Posterior vena cava (tissue), 2 donors: ENCODE measurements at regions not wholly inside any gene's neighbourhood (a gene's known extent, or its start where the extent isn't known, plus 50 kb on each side); places are given as distances from the start of the nearest gene placed in this dataset.

Source experiments
- DNase-seq: peaks from one replicate; pipeline ENCODE4 v3.0.0-alpha.2; 2020; ENCODE audit warnings: low spot score
- intact Hi-C, 2 donors: fragments of 100-400 bp; cut with DNase I; formaldehyde crosslinking; loops; one replicate each; pipeline versions ENCODE4 v1.14.1 to v1.14.2; 2022 to 2023
- donor health status: DM: yes; HTN: yes; CAD: no.
- donor health status: DM: yes; HTN: yes; CAD: no.

DNA sequence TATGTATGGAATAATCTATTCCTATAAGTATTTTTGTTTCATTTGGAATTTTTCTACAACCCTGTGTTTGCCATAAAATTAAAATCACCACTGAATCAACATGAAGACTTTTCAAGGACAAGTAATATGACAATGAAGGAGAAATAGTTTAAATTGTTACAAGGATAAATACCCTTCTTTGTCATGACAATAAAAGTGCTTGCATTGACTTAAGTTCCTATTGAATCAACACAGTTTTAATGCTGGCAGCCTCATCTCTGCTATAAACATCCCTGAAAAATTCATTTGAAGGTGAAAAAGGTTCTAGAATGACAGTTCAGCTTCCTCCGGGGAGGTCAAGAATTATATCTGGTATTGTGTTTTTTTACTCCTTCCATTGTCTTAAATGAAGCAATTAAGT lies 1105.1 kb upstream of the CDH9 start:
- intact Hi-C loops, result no loop called here
- DNase-seq, result no peak

DNA sequence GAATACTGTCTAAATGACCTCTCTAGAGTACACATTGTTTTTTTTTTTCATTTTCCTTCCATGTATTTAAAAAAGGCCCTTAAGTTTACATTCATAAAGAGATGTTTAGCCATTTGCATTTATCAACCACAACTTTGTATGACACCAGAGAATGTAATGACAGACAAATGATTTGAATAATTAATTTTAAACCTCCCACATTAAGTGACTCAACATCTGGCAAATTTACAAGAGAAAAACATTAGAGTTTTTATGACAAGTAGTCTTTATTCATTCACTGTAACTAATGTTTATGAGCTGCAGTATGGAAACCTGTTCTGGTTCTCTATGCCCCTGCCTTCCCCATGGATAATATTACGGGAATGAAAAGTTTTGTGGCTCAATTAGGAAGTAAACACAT lies 1093.8 kb upstream of the CDH9 start:
- intact Hi-C loops, result no loop called here
- no peak for DNase-seq

DNA sequence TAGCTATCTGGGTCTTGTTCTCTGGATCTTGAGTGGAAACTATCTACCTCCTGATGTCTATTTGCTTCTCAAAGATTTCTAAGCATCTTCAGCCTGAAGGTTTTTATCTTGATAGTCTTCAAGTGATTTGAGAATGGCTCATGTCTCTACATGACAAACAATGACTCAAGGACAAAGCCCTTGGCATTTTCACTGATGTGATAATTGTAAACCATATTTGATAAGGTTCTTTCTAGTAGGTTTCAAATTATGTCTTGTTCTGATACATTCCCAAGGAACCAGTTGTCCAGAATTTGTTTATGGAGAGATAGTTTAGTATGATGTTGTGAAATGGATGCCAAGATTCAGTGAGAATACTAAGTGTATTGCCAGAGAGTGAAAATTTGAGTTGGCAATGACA lies 1079.3 kb upstream of the CDH9 start:
- no peak for DNase-seq
- intact Hi-C loops, result no loop called here

DNA sequence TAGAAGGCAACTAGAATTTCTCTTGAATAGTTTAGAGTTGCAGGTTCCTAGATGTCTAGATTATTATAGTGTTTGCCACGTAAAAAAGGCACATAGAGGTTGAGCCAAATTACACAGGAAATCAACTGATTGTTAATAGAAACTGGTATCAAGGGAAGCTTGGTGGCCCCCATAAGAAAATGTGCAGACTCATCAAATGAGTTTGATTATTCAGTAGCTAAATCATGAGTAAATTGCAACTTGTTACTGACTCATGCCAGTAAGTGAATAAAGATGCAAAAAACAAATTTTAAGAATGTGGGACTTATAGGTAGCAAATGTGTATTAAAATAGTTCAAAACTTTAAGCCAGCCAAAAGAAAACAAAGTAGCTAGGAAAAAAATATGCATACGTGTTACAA lies 1078.9 kb upstream of the CDH9 start:
- intact Hi-C loops, result no loop called here
- no peak for DNase-seq

DNA sequence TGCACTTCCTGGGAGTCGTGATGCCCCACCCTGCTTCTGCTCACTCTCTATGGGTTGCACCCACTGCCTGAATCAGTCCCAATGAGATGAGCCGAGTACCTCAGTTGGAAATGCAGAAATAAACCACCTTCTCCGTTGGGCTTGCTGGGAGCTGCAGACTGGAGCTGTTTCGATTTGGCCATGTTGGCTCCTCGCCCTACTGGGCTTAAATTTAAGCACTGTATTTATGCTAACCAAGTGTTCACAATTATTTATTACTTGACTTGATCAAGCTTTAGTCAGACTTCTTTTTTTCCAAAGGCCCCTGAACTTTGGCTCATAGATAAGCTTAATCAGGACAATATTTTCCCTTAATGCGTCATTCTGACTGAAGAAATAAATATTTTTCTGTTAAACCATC lies 1072.4 kb upstream of the CDH9 start:
- no peak for DNase-seq
- intact Hi-C loops, result no loop called here

DNA sequence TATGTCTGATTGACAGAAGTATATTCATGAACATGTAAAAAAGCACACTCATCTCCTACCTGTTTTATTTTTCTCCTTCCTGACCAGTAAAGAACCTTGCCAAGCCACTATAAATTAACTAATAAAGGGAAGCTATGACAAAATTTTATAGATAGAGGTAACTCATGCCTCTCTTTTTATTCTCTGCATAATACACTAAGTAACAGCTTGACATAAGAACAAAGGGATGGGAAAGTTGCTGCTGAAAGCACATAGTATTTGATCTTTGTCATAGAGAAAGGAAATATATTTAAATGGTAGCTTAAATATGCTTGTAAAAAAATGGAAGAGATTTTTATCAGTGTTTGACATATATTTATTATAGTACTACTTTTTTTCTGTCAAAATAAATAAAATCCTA lies 1065.7 kb upstream of the CDH9 start:
- no peak for DNase-seq
- intact Hi-C loops, result no loop called here

DNA sequence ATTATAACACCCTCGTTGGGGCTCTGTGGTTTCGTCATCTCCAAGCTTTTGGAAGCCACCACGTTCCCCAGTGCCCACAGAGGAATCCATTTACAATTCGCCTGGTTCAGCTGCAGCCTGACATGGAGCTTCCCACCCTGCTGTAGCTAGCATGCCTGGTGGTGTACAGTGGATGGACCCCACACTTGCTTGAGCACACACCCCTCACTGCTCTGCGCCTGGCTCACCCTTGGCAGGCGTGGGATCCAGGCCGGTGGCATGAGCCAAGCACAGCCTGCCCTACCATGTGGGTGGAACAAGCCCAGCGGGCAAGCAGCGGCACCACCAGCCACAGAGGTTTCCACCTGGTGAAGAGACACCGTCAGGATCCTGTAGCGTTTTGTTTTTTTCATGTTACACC lies 1045.7 kb upstream of the CDH9 start:
- intact Hi-C loops, result no loop called here
- no peak for DNase-seq

DNA sequence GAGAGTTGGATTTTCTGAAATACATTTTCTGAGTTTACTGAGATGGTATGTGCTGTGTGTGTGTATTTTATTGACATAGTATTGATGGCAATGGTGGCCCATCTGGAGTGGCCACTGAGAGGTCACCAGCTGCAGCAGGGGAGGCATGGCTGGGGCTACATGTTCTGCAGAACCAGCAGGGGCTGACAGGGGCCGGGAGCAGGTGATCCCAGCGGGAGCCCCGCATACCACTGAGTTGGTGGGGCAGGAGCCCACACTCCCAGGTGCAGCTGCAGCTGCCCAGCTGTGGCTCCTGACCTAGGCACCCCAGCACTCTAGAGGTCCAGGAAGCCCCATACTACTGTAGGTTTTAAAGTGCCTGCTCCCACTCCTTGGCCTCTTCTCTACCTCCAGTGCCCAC lies 1044.2 kb upstream of the CDH9 start:
- intact Hi-C loops, result no loop called here
- no peak for DNase-seq

DNA sequence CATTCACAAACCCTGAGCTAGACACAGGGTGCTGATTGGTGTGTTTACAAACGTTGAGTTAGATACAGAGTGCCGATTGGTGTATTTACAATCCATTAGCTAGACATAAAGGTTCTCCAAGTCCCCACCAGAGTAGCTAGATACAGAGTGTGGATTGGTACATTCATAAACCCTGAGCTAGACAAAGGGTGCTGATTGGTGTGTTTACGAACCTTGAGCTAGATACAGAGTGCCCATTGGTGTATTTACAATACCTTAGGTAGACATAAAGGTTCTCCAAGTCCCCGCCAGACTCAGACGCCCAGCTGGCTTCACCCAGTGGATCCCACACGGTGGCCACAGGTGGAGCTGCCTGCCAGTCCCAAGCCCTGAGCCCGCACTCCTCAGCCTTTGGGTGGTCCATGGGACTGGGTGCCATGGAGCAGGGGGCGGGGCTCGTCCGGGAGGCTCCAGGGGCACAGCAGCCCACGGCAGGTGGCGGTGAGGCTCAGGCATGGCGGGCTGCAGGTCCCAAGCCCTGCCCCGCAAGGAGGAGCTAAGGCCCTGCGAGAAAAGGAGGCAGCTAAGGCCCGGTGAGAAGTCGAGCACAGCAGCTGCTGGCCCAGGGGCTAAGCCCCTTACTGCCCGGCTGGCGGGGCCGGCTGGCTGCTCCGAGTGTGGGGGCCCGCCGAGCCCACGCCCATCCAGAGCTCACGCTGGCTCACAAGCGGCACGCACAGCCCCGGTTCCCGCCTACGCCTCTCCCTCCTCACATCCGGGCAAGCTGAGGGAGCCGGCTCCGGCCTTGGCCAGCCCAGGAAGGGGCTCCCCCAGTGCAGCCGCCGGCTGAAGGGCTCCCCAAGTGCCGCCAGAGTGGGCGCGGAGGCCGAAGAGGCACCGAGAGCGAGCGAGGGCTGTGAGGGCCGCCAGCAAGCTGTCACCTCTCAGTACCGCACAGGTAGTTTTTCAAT lies 1039.2 kb upstream of the CDH9 start:
- intact Hi-C loops, result no loop called here
- no peak for DNase-seq

DNA sequence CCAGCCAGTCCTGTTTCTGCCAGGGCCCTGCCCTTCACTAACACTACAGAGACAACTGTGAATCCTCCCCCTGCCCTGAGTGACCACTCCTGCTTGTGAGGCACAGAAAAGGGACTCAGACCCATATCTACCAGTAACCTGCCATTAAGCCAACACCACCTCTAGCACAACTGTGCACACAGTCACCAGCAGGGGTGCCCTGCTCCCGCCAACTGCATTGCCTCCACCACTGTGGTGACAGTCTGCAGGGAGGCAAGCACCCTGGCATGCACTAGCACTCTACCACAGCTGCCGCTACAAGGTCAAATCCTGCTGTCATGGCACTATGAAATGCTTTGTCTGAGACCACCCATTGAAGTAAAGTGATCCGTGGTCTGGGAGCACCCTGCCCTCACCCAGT lies 1028.5 kb upstream of the CDH9 start:
- DNase-seq, result no peak
- intact Hi-C loops, result no loop called here

DNA sequence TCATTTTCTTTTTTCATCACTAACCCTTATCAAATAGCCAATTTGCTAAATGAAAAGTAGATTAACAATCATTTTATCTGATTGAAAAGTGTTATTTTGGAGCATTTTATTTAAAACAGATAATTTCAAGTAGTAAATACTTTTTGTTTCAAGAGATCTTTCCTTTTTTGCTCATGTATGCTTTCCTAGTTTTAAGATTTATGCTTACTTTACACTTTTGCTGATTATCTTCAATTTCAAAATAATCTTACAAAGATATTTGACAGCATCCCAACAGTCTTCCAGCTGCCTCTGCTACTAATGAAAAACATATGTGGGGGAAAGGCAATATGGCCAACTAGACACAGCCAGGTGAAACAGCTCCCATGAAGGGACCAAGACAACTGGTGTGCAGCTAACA lies 1027.3 kb upstream of the CDH9 start:
- no peak for DNase-seq
- intact Hi-C loops, result no loop called here

DNA sequence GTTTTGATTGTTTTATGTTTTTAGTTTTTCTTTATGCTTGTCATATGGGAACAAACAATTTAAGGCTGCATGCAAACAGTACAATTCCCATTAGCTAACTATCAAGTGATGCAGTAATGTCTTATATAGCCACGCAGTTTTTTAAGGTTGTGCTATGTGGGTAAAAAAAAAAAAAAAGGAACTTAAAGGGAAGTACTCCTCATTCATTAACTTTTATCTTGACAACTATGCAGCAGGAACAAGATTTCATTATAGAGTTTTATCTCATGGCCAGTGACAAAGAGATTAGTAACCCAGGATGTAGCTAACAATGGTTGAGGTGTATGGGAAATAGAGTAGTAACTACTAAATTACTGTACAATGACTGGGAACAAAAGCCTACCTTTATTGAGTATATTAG lies 1008.2 kb upstream of the CDH9 start:
- intact Hi-C loops, result no loop called here

DNA sequence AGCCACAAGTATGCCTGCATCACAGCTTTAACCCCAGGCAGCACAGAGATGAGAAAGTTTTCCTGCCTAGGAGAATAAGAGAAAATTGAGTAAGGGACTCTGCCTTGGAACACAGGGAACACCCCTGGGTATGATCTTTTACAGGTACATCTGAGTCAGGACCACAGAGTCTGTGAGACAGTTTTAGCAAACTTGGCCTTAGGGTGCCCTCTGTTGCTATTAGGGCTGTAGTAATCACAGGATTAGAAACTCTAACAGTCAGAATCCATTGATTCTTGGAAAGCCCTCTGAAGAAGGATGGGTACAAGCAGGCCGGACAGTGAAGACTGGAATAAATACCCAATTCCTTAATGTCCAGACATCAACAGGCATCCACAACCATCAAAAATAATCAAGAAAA lies 989.5 kb upstream of the CDH9 start:
- DNase-seq, result no peak
- intact Hi-C loops, result no loop called here

More for the DNA sequence above, 1008.2 kb upstream of the CDH9 start:
- DNase-seq, result no peak

DNA sequence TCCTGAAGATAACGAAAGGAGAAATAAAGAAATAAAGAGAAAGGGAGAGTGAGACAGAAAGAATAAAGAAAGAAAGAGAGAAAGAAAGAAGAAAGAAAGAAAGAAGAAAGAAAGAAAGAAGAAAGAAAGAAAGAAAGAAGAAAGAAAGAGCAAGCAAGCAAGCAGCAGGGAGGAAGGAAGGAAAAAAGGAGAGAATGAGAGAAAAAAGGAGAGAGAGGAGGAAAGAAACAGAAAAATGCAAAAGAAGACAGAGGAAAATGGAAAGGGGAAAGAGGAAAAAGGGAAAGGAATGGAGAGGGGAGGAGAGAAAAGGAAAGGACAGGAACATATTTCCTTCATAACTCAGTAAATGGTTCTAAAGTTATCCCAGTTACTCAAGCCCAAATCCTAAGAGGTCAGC lies 978.8 kb upstream of the CDH9 start:
- DNase-seq, result no peak
- intact Hi-C loops, result no loop called here

DNA sequence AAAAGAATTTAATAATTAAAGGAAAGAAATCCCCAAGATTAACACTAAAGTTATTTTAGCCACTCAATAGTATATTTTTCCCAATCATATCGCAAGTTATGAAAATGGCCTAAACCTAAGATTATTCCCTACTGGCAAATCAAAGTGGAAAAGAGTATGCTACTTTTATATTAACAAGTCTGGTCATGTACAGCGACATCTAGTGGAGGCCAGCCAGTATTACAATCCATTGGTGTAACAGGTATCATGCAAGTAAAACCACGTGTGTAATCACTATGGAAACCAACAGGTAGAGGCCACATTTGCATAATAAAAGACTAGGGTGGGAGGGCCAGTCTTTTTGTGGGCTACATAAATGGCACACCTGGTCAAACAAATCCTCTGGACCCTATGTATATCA lies 976.4 kb upstream of the CDH9 start:
- intact Hi-C loops, result no loop called here
- DNase-seq, result no peak

DNA sequence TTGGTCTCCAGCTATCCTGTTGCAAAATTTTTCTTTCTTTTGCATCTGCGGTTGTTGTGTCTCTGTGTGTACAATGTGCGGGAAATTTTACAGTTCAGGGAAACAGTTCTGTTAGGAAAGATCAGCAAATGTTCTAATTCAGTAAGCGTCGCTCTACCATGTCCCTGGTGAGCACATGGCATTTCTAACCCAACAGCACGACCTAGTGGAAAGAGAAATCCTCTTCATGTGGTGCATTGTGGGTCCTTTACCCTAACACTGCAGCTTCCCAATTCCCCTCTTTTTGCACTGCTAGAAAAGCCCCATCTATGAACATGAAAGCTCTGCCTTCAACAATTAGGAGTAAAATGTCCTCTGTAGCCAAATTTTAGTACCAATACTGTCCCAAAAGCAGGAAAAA lies 974.2 kb upstream of the CDH9 start:
- intact Hi-C loops, result no loop called here
- no peak for DNase-seq

DNA sequence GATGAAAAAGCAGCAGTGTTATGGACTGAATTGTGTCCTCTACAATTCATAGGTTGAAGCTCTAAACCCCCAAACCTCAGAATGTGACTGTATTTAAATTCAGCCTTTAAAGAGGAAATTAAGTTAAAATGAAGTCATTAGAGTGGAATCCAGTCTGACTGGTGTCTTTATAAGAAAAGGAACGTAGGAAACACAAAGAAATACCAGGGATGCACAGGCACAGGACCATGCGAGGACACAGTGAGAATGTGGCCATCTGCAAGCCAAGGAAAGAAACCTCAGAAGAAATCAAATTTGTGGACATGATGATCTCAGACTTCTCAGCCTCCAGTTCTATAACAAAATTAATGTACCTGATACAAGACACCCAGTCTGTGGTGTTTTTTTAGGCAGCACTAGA lies 971.2 kb upstream of the CDH9 start:
- intact Hi-C loops, result no loop called here
- DNase-seq, result no peak

DNA sequence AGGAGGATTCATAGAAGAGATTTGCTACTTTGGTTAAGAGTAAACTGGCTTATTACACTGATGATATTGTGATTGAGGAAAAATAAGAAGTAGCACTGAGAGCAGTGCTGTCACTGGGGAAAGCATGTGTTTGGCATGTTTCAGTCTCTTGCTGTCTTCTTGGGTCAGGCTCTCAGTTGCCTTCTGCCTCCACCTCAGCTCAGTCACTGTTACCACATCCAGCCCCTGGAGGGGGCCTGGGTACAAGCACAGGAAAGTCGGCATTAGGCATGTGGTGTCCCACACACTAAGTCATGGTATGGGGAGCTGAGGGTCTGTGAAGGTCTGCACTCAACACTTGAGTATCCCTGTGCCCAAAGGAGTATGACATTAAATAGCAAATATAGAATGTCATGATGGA lies 958.3 kb upstream of the CDH9 start:
- intact Hi-C loops, result no loop called here
- DNase-seq, result no peak

DNA sequence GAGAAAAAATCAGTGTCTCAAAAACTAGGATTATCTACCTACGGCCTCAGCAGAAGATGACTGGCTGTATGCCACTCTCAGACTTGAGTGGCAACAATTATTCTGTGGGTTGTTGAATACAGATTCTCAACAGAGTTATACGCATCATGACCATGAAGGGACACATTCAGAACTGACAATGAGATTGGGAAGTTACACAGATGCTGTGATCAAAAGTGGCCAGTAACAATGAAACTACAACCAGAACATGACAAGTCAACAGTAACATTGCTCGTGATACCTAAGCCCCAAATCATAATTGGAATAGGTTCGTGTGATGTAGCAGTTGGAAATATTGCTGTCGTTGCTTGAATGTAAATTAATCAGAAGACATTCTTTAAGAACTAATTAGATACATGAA lies 957.5 kb upstream of the CDH9 start:
- intact Hi-C loops, result no loop called here
- DNase-seq, result no peak

DNA sequence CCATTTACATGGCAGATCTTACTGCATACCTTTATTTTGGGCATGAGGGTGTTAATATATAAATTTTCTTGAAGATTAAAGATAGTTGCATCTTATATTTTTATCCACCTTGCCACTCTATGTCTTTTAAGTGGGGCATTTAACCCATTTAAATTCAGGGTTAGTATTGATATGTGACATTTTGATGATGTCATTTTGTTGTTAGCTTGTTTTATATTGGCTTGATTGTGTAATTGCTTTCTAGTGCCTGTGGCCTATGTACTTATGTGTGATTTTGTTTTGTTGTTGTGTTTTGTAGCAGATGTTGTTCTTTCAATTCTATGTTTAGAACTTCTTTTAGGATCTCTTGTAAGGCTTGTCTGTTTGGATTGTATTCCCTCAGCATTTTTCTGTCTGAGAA lies 939.9 kb upstream of the CDH9 start:
- no peak for DNase-seq
- intact Hi-C loops, result no loop called here

DNA sequence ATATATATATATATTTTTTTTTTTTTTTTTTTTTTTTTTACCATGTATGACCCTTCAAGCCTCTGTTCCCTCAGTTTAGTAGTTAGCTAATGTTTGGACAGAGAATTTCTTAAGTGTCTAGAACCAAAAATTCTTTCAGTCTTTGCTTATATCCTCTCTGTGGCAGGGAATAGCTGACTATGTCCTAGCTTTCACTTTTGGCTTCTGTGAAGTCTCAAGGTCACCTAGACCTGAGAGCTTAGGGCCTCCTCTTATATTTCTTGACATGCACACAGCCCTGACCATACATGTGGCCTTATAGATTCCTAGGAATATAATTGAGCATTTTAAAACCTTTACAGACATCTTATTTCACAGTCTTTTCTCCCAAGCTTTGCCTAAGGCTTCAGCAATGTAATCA lies 930.8 kb upstream of the CDH9 start:
- intact Hi-C loops, result no loop called here
- DNase-seq, result no peak
